PFSK-1 (cell line): ENCODE measurements at regions not wholly inside any gene's neighbourhood (a gene's known extent, or its start where the extent isn't known, plus 50 kb on each side); places are given as distances from the start of the nearest gene placed in this dataset.

Experiments
- POLR2AphosphoS5 ChIP-seq: IDR thresholded peaks from 2 replicates; pipeline ENCODE4 v1.6.1; 2012; ENCODE audit warnings: low read depth, mild to moderate bottlenecking, control low read depth, low read length, moderate library complexity
- REST ChIP-seq, 2 experiments: IDR thresholded peaks; 2 replicates each; pipeline versions ENCODE4 v1.6.1 to v1.8.0; 2011 to 2012; ENCODE audit warnings: low read depth in 2 of 2, low read length in 2 of 2, control low read depth in 1 of 2, inconsistent platforms in 1 of 2, mild to moderate bottlenecking in 1 of 2, moderate library complexity in 1 of 2; ENCODE audit not compliant: insufficient read depth in 1 of 2
- SIN3A ChIP-seq: IDR thresholded peaks from 2 replicates; pipeline ENCODE4 v1.6.1; 2012; ENCODE audit warnings: mild to moderate bottlenecking, low read length, moderate library complexity, borderline replicate concordance; ENCODE audit not compliant: insufficient read depth
- TAF1 ChIP-seq: IDR thresholded peaks from 2 replicates; pipeline ENCODE4 v1.6.1; 2012; ENCODE audit warnings: low read length, control low read depth, borderline replicate concordance; ENCODE audit not compliant: insufficient read depth

GRCh38 chr3:72271923-72272322 is 487.0 kb upstream of the PROK2 start:
- no peak for TF ChIP-seq REST (IDR thresholded peaks at IDR 0.05; ENCODE audit: insufficient read depth in 1 of 2, low read depth in 2 of 2, low read length in 2 of 2)
- TF ChIP-seq POLR2AphosphoS5, result no peak
- TF ChIP-seq TAF1, result no peak
- no peak for TF ChIP-seq SIN3A
